ENCODE measurements at regions not wholly inside any gene's neighbourhood (a gene's known extent, or its start where the extent isn't known, plus 50 kb on each side); places are given as distances from the start of the nearest gene placed in this dataset.

DNA sequence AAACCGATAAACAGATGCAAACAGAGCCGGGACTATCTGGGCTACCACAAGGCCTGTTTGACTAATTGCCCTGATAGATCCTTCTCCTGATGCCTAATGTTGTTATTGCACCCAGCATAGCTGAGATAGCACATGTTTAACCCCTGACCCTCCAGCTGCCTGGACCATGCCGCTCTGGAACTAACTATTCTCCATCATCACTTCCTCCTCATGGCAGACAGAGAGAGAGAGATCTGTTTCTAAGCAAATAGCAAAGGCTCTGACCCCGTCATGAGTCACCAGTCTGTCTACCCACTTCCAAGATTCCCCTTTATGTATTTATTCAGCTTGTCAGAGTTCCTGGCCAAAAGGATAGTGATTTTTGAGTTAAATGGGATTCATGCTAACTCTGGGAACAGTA, 58.2 kb upstream of the FLRT2 start:
- FAIRE-seq: no peak
- DNase-seq (ENCODE audit: insufficient read length, low spot score): no peak
- TF ChIP-seq PAX5 (IDR thresholded peaks at IDR 0.05; ENCODE audit: insufficient read depth, low read length, severe bottlenecking): no peak
- no peak for TF ChIP-seq SPI1 (IDR thresholded peaks at IDR 0.05; ENCODE audit: low read depth, low read length)
- TF ChIP-seq POLR2AphosphoS5 (IDR thresholded peaks at IDR 0.05; ENCODE audit: low read depth, low read length): no peak
- TF ChIP-seq POU2F2 (IDR thresholded peaks at IDR 0.05; ENCODE audit: low read depth, low read length): no peak
- no peak for TF ChIP-seq POLR2A (IDR thresholded peaks at IDR 0.05; ENCODE audit: low read depth, low read length)
- no peak for TF ChIP-seq TAF1 (IDR thresholded peaks at IDR 0.05; ENCODE audit: low read depth, low read length)

DNA sequence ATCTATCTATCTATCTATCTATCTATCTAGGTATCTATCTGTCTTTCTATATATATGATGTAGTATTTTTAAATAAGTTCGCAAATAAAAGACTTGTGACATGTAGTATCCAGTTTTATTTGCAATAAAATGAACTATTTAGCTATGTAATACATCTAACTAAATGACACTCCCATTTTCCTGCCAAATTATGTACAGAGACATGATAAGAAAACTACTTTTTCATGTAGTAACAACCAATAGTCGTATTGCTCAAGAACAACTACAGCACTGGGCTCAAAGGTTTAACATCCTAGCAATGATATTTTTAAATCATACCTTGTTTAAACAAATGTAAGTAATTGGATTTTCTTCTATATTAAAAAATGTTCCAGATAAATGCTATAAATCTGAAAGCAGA, 55.5 kb upstream of the FLRT2 start:
- DNase-seq (ENCODE audit: insufficient read length, low spot score) (no peak), FAIRE-seq (no peak)
- TF ChIP-seq POLR2AphosphoS5 (IDR thresholded peaks at IDR 0.05; ENCODE audit: low read depth, low read length): no peak
- TF ChIP-seq PAX5 (IDR thresholded peaks at IDR 0.05; ENCODE audit: insufficient read depth, low read length, severe bottlenecking): no peak
- TF ChIP-seq POU2F2 (IDR thresholded peaks at IDR 0.05; ENCODE audit: low read depth, low read length): no peak
- no peak for TF ChIP-seq POLR2A (IDR thresholded peaks at IDR 0.05; ENCODE audit: low read depth, low read length)
- no peak for TF ChIP-seq TAF1 (IDR thresholded peaks at IDR 0.05; ENCODE audit: low read depth, low read length)
- TF ChIP-seq SPI1 (IDR thresholded peaks at IDR 0.05; ENCODE audit: low read depth, low read length): no peak

DNA sequence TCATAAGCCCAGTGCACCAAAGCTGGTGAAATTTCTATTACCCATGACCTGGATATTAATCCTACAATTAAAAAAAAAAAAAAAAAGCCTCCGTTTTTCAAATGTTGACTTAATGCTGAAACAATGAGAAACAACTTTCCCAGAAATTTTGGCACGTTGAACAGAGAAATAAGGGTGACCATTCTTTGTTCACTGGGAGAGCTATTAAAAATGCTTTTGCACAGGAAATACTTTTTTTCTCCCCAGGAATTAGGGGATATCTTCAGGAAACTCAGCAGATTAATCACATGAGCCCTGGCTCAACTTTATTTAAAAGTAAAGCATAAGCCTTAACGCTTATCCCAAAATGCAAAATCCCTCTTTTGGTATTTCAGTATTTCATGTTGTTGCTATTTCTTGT, 54.8 kb upstream of the FLRT2 start:
- FAIRE-seq: no peak
- TF ChIP-seq SPI1 (IDR thresholded peaks at IDR 0.05; ENCODE audit: low read depth, low read length) (no peak), POLR2A (IDR thresholded peaks at IDR 0.05; ENCODE audit: low read depth, low read length) (no peak), TAF1 (IDR thresholded peaks at IDR 0.05; ENCODE audit: low read depth, low read length) (no peak), POU2F2 (IDR thresholded peaks at IDR 0.05; ENCODE audit: low read depth, low read length) (no peak), PAX5 (IDR thresholded peaks at IDR 0.05; ENCODE audit: insufficient read depth, low read length, severe bottlenecking) (no peak), POLR2AphosphoS5 (IDR thresholded peaks at IDR 0.05; ENCODE audit: low read depth, low read length) (no peak)
- no peak for DNase-seq (ENCODE audit: insufficient read length, low spot score)

DNA sequence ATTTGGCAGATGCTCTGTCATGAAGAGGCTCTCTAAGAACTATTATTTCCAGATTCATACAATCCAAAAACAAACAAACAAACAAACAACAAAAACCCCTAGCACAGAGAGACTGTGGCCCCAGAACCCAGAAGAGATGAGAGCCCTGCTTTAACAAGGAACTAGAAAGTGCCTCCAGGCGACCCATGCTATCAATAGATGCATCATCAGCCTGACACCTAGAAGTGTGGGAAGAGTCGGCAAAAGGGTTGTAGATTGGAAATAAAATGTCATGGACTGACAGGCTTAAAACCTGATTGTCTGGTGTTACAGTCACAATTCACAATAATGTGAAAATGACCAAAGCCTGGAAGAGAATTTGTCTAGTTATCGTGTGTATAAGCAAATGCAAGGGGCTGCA, 50.6 kb upstream of the FLRT2 start:
- TF ChIP-seq TAF1 (IDR thresholded peaks at IDR 0.05; ENCODE audit: low read depth, low read length) (no peak), PAX5 (IDR thresholded peaks at IDR 0.05; ENCODE audit: insufficient read depth, low read length, severe bottlenecking) (no peak), POLR2A (IDR thresholded peaks at IDR 0.05; ENCODE audit: low read depth, low read length) (no peak), SPI1 (IDR thresholded peaks at IDR 0.05; ENCODE audit: low read depth, low read length) (no peak), POU2F2 (IDR thresholded peaks at IDR 0.05; ENCODE audit: low read depth, low read length) (no peak), POLR2AphosphoS5 (IDR thresholded peaks at IDR 0.05; ENCODE audit: low read depth, low read length) (no peak)
- no peak for DNase-seq (ENCODE audit: insufficient read length, low spot score)
- no peak for FAIRE-seq

DNA sequence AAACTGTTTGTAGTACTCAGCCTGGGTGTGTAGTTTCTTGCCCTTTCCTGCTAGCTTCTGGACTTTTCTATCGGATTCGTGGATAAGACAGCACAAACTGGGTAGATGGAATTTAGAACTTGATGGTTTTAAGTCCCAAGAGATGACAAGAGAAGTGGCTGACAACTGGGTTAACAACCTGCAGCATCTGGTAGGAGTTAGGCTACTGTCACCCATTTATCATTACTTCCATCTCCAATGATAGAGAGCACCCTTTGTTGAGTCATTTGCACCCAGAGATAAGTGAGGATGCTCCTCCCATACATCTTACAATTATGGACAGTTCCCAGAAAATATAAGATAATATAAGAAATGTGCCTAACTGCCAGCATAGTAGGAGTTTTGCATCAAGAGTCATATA, 50.2 kb upstream of the FLRT2 start:
- no peak for FAIRE-seq
- DNase-seq (ENCODE audit: insufficient read length, low spot score): no peak

More for the DNA sequence above, 50.2 kb upstream of the FLRT2 start:
- no peak for TF ChIP-seq PAX5 (IDR thresholded peaks at IDR 0.05; ENCODE audit: insufficient read depth, low read length, severe bottlenecking)

All from GM12891 (cell line).